ENCODE measurements at regions not wholly inside any gene's neighbourhood (a gene's known extent, or its start where the extent isn't known, plus 50 kb on each side); places are given as distances from the start of the nearest gene placed in this dataset.

DNA sequence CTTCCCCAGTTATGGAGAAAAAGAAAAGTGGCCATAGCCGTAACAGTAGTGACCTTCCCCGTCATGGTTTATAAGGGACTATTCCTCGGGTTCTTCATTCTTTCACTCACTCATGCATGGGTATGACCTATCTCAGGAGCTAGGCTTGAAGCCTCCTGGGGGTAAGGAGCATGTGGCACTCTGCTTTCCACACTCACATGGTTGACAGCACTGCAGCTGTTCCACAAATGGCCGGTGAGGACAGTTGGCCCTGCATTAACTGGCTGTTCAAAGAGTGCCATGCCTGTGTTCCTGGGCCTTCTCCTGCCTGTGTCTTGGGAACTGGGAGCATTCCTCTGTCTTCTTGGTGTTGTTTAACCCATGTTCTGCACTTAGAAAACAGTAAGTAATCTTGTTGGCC lies 66.2 kb upstream of the PNMA1 start:
- Mint-ChIP-seq H3K27ac (no peak overlapping the region), H3K36me3 (peaks cover 8% of the 10 kb centered on the region), H3K4me3 (no peak overlapping the region), H3K27me3 (ENCODE audit: low read depth) (no peaks in the 10 kb centered on the region), H3K9me3 (no peaks in the 10 kb centered on the region), H3K4me1 (peaks cover 37% of the 10 kb centered on the region)
- no peak for DNase-seq (ENCODE audit: low spot score in 2 of 2, unreplicated experiment in 2 of 2)
- TF ChIP-seq, protein P1, sequence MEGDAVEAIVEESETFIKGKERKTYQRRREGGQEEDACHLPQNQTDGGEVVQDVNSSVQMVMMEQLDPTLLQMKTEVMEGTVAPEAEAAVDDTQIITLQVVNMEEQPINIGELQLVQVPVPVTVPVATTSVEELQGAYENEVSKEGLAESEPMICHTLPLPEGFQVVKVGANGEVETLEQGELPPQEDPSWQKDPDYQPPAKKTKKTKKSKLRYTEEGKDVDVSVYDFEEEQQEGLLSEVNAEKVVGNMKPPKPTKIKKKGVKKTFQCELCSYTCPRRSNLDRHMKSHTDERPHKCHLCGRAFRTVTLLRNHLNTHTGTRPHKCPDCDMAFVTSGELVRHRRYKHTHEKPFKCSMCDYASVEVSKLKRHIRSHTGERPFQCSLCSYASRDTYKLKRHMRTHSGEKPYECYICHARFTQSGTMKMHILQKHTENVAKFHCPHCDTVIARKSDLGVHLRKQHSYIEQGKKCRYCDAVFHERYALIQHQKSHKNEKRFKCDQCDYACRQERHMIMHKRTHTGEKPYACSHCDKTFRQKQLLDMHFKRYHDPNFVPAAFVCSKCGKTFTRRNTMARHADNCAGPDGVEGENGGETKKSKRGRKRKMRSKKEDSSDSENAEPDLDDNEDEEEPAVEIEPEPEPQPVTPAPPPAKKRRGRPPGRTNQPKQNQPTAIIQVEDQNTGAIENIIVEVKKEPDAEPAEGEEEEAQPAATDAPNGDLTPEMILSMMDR (IDR thresholded peaks at IDR 0.05; ENCODE audit: unreplicated experiment): no peak

DNA sequence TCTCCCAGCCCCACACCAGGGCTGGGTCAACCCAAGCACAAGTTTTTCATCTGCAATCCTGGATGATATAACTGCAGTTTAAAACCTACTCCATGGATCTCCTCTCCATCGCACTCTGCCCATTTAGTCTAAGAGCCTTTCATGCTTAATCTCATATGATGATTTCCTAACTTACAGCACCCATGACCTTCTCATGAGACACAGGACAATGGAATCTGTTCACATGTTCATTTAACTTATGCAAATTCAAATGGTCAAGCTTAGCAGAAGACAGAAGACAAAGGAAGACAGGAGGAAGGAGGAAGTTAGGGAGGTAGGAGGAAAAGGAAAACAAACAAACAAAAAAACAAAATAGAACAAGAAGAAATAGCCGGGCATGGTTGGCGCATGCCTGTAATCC lies 64.6 kb upstream of the PNMA1 start:
- peaks cover 8% of the 10 kb centered on the region for H3K36me3 Mint-ChIP-seq
- H3K4me3 Mint-ChIP-seq: no peak overlapping the region
- no peak overlapping the region for H3K27ac Mint-ChIP-seq
- DNase-seq (ENCODE audit: low spot score in 2 of 2, unreplicated experiment in 2 of 2): no peak
- no peaks in the 10 kb centered on the region for H3K9me3 Mint-ChIP-seq
- no peaks in the 10 kb centered on the region for H3K27me3 Mint-ChIP-seq (ENCODE audit: low read depth)
- peaks cover 33% of the 10 kb centered on the region for H3K4me1 Mint-ChIP-seq
- TF ChIP-seq, protein P1 (IDR thresholded peaks at IDR 0.05; ENCODE audit: unreplicated experiment): no peak

DNA sequence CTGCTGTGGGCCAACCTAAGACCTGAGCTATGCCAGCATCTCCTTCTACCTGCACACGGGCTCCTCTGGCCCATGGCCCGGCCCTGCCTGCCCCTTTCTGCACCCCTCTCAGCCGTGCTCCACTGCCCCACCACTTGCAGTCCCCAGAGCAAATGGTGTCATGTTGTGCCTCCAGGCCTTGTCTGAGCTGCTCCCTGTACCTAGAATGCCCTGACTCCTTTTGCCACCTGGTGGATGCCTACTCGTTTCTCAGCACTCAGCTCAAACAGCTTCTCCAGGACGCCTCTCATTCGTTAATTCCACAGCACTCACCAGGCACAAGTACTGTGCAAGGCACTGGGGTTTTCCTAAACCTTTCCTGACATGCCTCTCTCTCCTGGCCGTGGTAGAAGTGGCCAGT lies 63.2 kb upstream of the PNMA1 start:
- TF ChIP-seq, protein P1 (IDR thresholded peaks at IDR 0.05; ENCODE audit: unreplicated experiment): no peak
- DNase-seq (ENCODE audit: low spot score in 2 of 2, unreplicated experiment in 2 of 2): no peak
- Mint-ChIP-seq H3K36me3 (peaks cover 8% of the 10 kb centered on the region), H3K27me3 (ENCODE audit: low read depth) (no peaks in the 10 kb centered on the region), H3K27ac (no peak overlapping the region), H3K4me3 (no peak overlapping the region), H3K9me3 (no peaks in the 10 kb centered on the region), H3K4me1 (peaks cover 23% of the 10 kb centered on the region)

DNA sequence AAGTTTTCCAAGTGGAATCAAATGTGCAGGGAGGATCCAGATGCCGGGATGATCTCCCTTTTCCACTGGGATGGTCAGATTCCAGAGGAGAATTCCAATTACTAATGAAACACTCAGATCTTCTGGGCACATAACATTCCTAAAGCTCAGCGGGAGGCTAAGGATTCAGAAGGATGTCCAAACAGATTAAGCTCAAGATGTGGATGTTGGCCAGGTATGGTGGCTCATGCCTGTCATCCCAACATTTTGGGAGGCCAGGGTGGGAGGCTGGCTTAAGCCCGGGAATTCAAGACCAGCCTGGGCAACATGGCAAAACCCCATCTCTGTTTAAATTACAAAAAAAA lies 62.0 kb upstream of the PNMA1 start:
- no peaks in the 10 kb centered on the region for H3K27me3 Mint-ChIP-seq (ENCODE audit: low read depth)
- DNase-seq (ENCODE audit: low spot score in 2 of 2, unreplicated experiment in 2 of 2): no peak
- TF ChIP-seq, protein P1 (IDR thresholded peaks at IDR 0.05; ENCODE audit: unreplicated experiment): no peak
- no peak overlapping the region for H3K4me3 Mint-ChIP-seq
- peaks cover 8% of the 10 kb centered on the region for H3K36me3 Mint-ChIP-seq
- peaks cover 35% of the 10 kb centered on the region for H3K4me1 Mint-ChIP-seq
- no peak overlapping the region for H3K27ac Mint-ChIP-seq
- H3K9me3 Mint-ChIP-seq: no peaks in the 10 kb centered on the region

DNA sequence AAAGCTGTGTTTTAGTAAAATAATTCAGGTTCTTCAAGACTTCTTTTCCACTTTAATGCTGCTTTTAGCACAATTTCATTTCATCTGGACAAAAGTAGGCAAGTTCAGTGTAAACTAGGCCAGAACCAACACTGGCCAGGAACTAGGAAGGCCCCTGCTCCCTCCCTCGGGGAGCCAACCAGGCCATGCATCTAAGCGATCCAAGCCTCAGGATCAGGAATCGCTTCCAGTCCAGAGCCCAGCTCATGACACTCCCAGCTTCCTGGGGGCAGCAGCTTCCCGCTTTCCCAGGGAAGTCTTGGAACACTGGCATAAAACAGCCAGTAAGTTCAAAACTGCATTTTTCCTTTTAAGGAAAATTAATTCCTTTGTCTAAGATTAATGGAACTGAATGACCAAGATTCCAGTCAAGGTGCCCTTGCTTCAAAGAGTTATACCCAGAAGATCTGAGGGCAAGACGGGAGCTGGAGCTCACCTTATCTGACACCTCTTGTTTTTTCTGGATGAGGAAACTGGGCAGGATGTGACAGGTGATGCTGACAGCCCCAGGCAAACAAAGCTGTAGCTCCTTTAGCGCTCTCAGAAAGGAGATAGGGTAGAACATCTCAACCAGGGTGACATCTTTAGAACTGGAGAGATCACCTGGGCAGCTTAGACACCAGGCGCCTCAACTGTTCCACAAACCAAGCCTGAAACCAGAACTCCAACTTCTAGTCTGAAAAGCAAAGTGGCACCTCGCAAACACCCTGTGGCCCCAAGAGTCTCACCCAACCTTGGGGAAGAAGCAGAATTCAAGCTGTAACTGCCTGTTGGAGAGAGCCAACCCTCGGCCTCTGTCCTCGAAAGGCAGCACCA lies 61.4 kb upstream of the PNMA1 start:
- Mint-ChIP-seq H3K36me3 (peaks cover 7% of the 10 kb centered on the region), H3K9me3 (no peaks in the 10 kb centered on the region), H3K27me3 (ENCODE audit: low read depth) (no peaks in the 10 kb centered on the region), H3K27ac (no peak overlapping the region), H3K4me3 (no peak overlapping the region), H3K4me1 (peaks cover 41% of the 10 kb centered on the region)
- no peak for DNase-seq (ENCODE audit: low spot score in 2 of 2, unreplicated experiment in 2 of 2)
- TF ChIP-seq, protein P1 (IDR thresholded peaks at IDR 0.05; ENCODE audit: unreplicated experiment): no peak
